ENCODE measurements at regions not wholly inside any gene's neighbourhood (a gene's known extent, or its start where the extent isn't known, plus 50 kb on each side); places are given as distances from the start of the nearest gene placed in this dataset.

DNA sequence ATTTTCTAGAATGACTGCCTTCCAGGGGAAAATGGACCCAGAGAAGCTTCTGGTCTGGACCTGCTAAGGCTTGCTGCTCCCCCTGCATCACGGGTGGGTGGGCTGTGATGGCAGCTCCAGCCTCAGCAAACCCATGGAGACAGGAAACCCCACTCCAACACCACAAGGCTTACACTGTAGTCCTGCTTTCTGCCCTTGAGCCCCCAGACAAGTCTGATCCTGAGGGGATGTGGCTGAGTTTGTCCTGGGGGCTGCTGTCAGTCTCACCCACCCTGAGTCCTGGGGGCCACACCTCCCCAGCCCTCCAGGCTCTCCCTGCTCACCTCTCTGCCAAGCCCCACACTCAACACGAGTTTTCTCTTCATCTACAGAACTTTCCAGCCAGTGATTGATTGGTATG lies 279.4 kb downstream of the EIPR1 start (continued):
- no peak for TF ChIP-seq SIN3A (conservative IDR thresholded peaks at IDR 0.05 in 1 of 2, IDR thresholded peaks at IDR 0.05 in 1 of 2; ENCODE audit: low read depth in 1 of 2, low read length in 2 of 2)

Data from H1 (cell line).